Stimulated activated CD4-positive, alpha-beta T cell treated with anti-CD3 and anti-CD28 coated beads, Interleukin-1b, Interleukin-23, amount 100 ng/mL, for 1 hour (primary cell): ENCODE measurements at regions not wholly inside any gene's neighbourhood (a gene's known extent, or its start where the extent isn't known, plus 50 kb on each side); places are given as distances from the start of the nearest gene placed in this dataset.

Experiments used
- DNase-seq, 2 donors: peaks; one replicate each; pipeline ENCODE4 v3.0.0-alpha.2; 2020; ENCODE audit warnings: low read depth in 2 of 2

GRCh38 chr1:244196571-244197285 lies 145.6 kb downstream of the ZBTB18 start:
- DNase-seq = no peak

GRCh38 chr1:244197851-244198375 lies 146.8 kb downstream of the ZBTB18 start:
- no peak for DNase-seq

- no peak for DNase-seq
Observed at GRCh38 chr1:244199902-244200301, 148.8 kb downstream of the ZBTB18 start.

- no peak for DNase-seq
Observed at GRCh38 chr1:244200596-244200995, 149.5 kb downstream of the ZBTB18 start.

- no peak for DNase-seq
Observed at GRCh38 chr1:244201750-244202149, 150.7 kb downstream of the ZBTB18 start.

GRCh38 chr1:244204004-244204403 lies 152.9 kb downstream of the ZBTB18 start:
- no peak for DNase-seq

- no peak for DNase-seq
Observed at GRCh38 chr1:244205171-244205570, 154.1 kb downstream of the ZBTB18 start.

- no peak for DNase-seq
Observed at GRCh38 chr1:244205906-244206305, 154.8 kb downstream of the ZBTB18 start.

- no peak for DNase-seq
Observed at GRCh38 chr1:244207042-244207934, 156.2 kb downstream of the ZBTB18 start.

GRCh38 chr1:244207935-244208244 lies 156.8 kb downstream of the ZBTB18 start:
- DNase-seq = no peak

- DNase-seq = no peak
Observed at GRCh38 chr1:244209955-244210354, 158.9 kb downstream of the ZBTB18 start.

GRCh38 chr1:244210884-244211558 lies 159.9 kb downstream of the ZBTB18 start:
- DNase-seq = no peak

- DNase-seq = no peak
Observed at GRCh38 chr1:244211559-244211944, 160.5 kb downstream of the ZBTB18 start.

- DNase-seq = no peak
Observed at GRCh38 chr1:244212219-244212618, 161.1 kb downstream of the ZBTB18 start.

GRCh38 chr1:244212797-244213475 lies 161.9 kb downstream of the ZBTB18 start:
- no peak for DNase-seq

- no peak for DNase-seq
Observed at GRCh38 chr1:244214009-244214967, 163.2 kb downstream of the ZBTB18 start.

GRCh38 chr1:244216836-244217235 lies 165.8 kb downstream of the ZBTB18 start:
- no peak for DNase-seq

GRCh38 chr1:244217711-244218110 lies 166.6 kb downstream of the ZBTB18 start:
- DNase-seq = no peak

GRCh38 chr1:244218220-244218619 lies 167.1 kb downstream of the ZBTB18 start:
- no peak for DNase-seq

GRCh38 chr1:244219149-244219548 lies 168.1 kb downstream of the ZBTB18 start:
- no peak for DNase-seq

- DNase-seq = no peak
Observed at GRCh38 chr1:244219802-244220201, 168.7 kb downstream of the ZBTB18 start.
